ENCODE measurements at regions not wholly inside any gene's neighbourhood (a gene's known extent, or its start where the extent isn't known, plus 50 kb on each side); places are given as distances from the start of the nearest gene placed in this dataset.
"Not testable (repeated sequence)": the region's sequence is repeated elsewhere in the genome, so short reads cannot be mapped to it uniquely, and the experiment has no call there.

- DNase-seq: no peak
Measured at GRCh38 chr13:53301449-53301848, 272.8 kb downstream of the OLFM4 start.

- not testable (repeated sequence) for DNase-seq
Measured at GRCh38 chr13:53305419-53305818, 276.8 kb downstream of the OLFM4 start.

GRCh38 chr13:53310786-53311185 lies 282.2 kb downstream of the OLFM4 start:
- DNase-seq: no peak

- DNase-seq: no peak
Measured at GRCh38 chr13:53311561-53311960, 282.9 kb downstream of the OLFM4 start.

GRCh38 chr13:53321296-53321801 lies 292.7 kb downstream of the OLFM4 start:
- DNase-seq: no peak

- DNase-seq: no peak
Measured at GRCh38 chr13:53324656-53325055, 296.0 kb downstream of the OLFM4 start.

- no peak for DNase-seq
Measured at GRCh38 chr13:53326716-53327115, 298.1 kb downstream of the OLFM4 start.

GRCh38 chr13:53327680-53328315 lies 299.2 kb downstream of the OLFM4 start:
- DNase-seq: no peak

- no peak for DNase-seq
Measured at GRCh38 chr13:53336441-53337160, 308.0 kb downstream of the OLFM4 start.

GRCh38 chr13:53338760-53339159 lies 310.1 kb downstream of the OLFM4 start:
- DNase-seq: no peak

- no peak for DNase-seq
Measured at GRCh38 chr13:53340505-53341143, 312.0 kb downstream of the OLFM4 start.

- no peak for DNase-seq
Measured at GRCh38 chr13:53341144-53341510, 312.5 kb downstream of the OLFM4 start.

- no peak for DNase-seq
Measured at GRCh38 chr13:53342623-53343360, 314.2 kb downstream of the OLFM4 start.

- no peak for DNase-seq
Measured at GRCh38 chr13:53343361-53343744, 314.7 kb downstream of the OLFM4 start.

GRCh38 chr13:53351021-53351420 lies 322.4 kb downstream of the OLFM4 start:
- no peak for DNase-seq

GRCh38 chr13:53357582-53357981 lies 329.0 kb downstream of the OLFM4 start:
- DNase-seq: no peak

GRCh38 chr13:53368948-53369347 lies 340.3 kb downstream of the OLFM4 start:
- DNase-seq: no peak

- no peak for DNase-seq
Measured at GRCh38 chr13:53379485-53379884, 350.9 kb downstream of the OLFM4 start.

GRCh38 chr13:53382008-53382407 lies 353.4 kb downstream of the OLFM4 start:
- DNase-seq: no peak

GRCh38 chr13:53398051-53398450 lies 369.4 kb downstream of the OLFM4 start:
- no peak for DNase-seq

GRCh38 chr13:53405616-53406015 lies 377.0 kb downstream of the OLFM4 start:
- DNase-seq: no peak

- no peak for DNase-seq
Measured at GRCh38 chr13:53408306-53408705, 379.7 kb downstream of the OLFM4 start.

- no peak for DNase-seq
Measured at GRCh38 chr13:53408847-53409568, 380.4 kb downstream of the OLFM4 start.

All from CD4-positive, alpha-beta T cell treated with Interleukin-12 subunit alpha and Interleukin-12 subunit beta, for 1 hour (primary cell).